GM23248 (cell line): ENCODE measurements at regions not wholly inside any gene's neighbourhood (a gene's known extent, or its start where the extent isn't known, plus 50 kb on each side); places are given as distances from the start of the nearest gene placed in this dataset.

Source experiments
- EZH2 ChIP-seq: fragments of 200-600 bp; sonication (generic); IDR thresholded peaks from 2 replicates; pipeline ENCODE4 v1.6.1; 2018; ENCODE audit warnings: antibody characterized with exemption, mild to moderate bottlenecking; ENCODE audit not compliant: insufficient read depth, poor library complexity, severe bottlenecking
- EZH2phosphoT487 ChIP-seq: fragments of 200-600 bp; sonication (generic); IDR thresholded peaks from 2 replicates; pipeline ENCODE4 v1.6.1; 2018; ENCODE audit warnings: antibody characterized with exemption, moderate library complexity, mild to moderate bottlenecking, low read depth; ENCODE audit not compliant: insufficient read depth

GRCh38 chr5:122523776-122524175 lies 211.7 kb downstream of the SNCAIP start:
- TF ChIP-seq EZH2 = no peak
- no peak for TF ChIP-seq EZH2phosphoT487
